ENCODE measurements at regions not wholly inside any gene's neighbourhood (a gene's known extent, or its start where the extent isn't known, plus 50 kb on each side); places are given as distances from the start of the nearest gene placed in this dataset.

DNA sequence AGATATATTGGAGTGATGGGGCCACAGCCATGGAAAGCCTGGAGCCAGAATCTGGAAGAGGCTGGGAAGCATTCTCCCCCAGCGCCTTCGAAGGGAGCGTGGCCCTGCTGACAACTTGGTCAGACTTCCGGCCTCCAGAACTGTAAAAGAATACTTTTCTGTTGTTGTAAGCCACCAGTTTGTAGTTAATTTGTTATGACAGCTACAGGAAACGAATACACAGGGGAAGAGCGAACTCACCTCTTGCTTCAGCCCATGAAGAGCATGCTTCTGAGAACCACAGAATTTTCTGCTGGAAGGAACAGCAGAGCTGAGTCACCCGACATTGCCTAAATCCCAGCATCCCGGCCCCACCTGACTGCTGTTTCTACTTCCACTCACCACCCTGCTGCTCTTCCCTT is 501.7 kb downstream of the SHQ1 start:
- no peaks in the 10 kb centered on the region for H3K27me3 ChIP-seq
- no peaks in the 10 kb centered on the region for H3K9me3 ChIP-seq
- H3K4me3 ChIP-seq: no peak overlapping the region
- ATAC-seq: peak; percentile 88
- TF ChIP-seq POLR2A (IDR thresholded peaks at IDR 0.05) (no peak), POLR2AphosphoS5 (IDR thresholded peaks at IDR 0.05) (peak; percentile 74), EP300 (IDR thresholded peaks at IDR 0.05) (no peak)
- 53 to 80% methylated on average over 1 to 8 of the region's 8 CpGs for WGBS, 2 donors (ENCODE audit: low coverage in 1 of 2)
- peak overlapping the region in 3 of 4 donors; percentile 35 to 64 (median 60) for H3K27ac ChIP-seq
- H3K36me3 ChIP-seq: no peaks in the 10 kb centered on the region
- H3K4me1 ChIP-seq: peaks cover 0 to 36% (median 0%) of the 10 kb centered on the region in 3 donors

DNA sequence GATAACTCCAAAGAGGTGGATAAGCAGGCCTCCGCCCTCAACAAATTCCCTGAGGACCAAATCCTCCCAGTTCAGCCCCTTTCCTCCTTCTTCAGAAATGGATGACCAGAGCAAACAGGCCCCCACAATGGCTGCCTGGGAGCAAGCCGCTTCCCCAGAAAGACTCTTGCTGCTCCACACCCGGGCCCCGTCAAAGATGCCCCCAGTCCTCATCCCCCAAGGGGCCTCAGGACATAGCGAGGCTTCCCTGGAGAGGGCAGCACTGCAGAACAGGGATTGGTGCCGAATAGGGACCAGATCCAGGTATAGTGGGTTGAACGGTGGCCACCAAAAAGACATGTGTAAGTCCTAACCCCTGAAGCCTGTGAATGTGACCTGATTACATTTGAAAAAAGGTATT is 502.3 kb downstream of the SHQ1 start:
- no peaks in the 10 kb centered on the region for H3K9me3 ChIP-seq
- no peak overlapping the region for H3K4me3 ChIP-seq
- no peak for TF ChIP-seq POLR2AphosphoS5 (IDR thresholded peaks at IDR 0.05)
- TF ChIP-seq CTCF (IDR thresholded peaks at IDR 0.05): no peak
- TF ChIP-seq POLR2A (IDR thresholded peaks at IDR 0.05): no peak
- no peak for TF ChIP-seq EP300 (IDR thresholded peaks at IDR 0.05)
- WGBS, 2 donors (ENCODE audit: low coverage in 1 of 2): 100% methylated on average over 1 of the region's 7 CpGs; no CpG with 5 or more reads in 1 of the 2 donors
- no peaks in the 10 kb centered on the region for H3K36me3 ChIP-seq
- H3K4me1 ChIP-seq: peaks cover 0 to 37% (median 0%) of the 10 kb centered on the region in 3 donors
- no peak for ATAC-seq
- H3K27me3 ChIP-seq: no peaks in the 10 kb centered on the region
- peak overlapping the region in 3 of 4 donors; percentile 35 to 60 (median 46) for H3K27ac ChIP-seq

DNA sequence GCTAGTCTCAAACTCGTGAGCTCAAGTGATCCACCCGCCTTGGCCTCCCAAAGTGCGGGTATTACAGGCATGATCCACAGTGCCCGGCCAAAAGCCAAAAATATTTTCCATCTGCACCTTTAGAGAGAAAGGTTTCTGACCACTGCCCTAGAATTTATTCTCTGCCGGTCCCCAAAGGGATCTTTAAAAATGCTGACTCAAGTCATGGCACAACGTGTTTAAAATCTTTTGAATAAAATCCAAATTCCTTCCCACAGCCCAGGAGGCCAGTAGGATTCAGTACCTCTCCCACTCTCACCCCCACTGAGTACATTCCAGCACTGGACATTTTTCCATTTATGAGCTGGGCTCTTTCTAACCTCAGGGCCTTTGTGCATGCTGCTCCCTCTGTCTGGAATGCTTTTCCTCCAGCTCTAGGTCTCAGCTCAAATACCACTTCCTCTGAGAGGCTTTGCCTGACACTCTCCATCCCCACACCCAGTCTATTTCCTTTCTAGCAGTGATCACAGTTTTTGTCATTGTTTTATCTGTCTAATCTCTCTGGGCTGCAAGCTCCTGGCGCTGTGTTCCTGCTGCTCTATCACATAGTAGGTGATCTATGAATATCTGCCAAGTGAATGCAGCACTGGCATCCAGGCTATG is 502.9 kb downstream of the SHQ1 start:
- Histone ChIP-seq H3K4me3 (no peak overlapping the region), H3K4me1 (peaks cover 0 to 43% (median 0%) of the 10 kb centered on the region in 3 donors), H3K36me3 (no peaks in the 10 kb centered on the region), H3K9me3 (no peaks in the 10 kb centered on the region), H3K27me3 (no peaks in the 10 kb centered on the region), H3K27ac (no peak overlapping the region)
- ATAC-seq: no peak
- no peak for TF ChIP-seq CTCF (IDR thresholded peaks at IDR 0.05)
- no peak for TF ChIP-seq POLR2A (IDR thresholded peaks at IDR 0.05)
- TF ChIP-seq EP300 (IDR thresholded peaks at IDR 0.05): no peak
- WGBS, 2 donors (ENCODE audit: low coverage in 1 of 2): 83 to 90% methylated on average over 5 to 7 of the region's 7 CpGs

GRCh38 chr3:72344647-72345046 is 503.6 kb downstream of the SHQ1 start:
- no peak overlapping the region for H3K4me3 ChIP-seq
- ATAC-seq: no peak

GRCh38 chr3:72344236-72344635 is 504.0 kb downstream of the SHQ1 start:
- TF ChIP-seq POLR2A (IDR thresholded peaks at IDR 0.05) (no peak), CTCF (IDR thresholded peaks at IDR 0.05) (no peak), EP300 (IDR thresholded peaks at IDR 0.05) (no peak), POLR2AphosphoS5 (IDR thresholded peaks at IDR 0.05) (no peak)
- WGBS, 2 donors (ENCODE audit: low coverage in 1 of 2): 91 to 92% methylated on average over 1 of the region's 1 CpG
- ATAC-seq: no peak

More at GRCh38 chr3:72344647-72345046, 503.6 kb downstream of the SHQ1 start:
- TF ChIP-seq EP300 (IDR thresholded peaks at IDR 0.05) (no peak), POLR2AphosphoS5 (IDR thresholded peaks at IDR 0.05) (no peak), CTCF (IDR thresholded peaks at IDR 0.05) (no peak), POLR2A (IDR thresholded peaks at IDR 0.05) (no peak)
- Histone ChIP-seq H3K36me3 (no peaks in the 10 kb centered on the region), H3K27ac (no peak overlapping the region), H3K9me3 (no peaks in the 10 kb centered on the region), H3K27me3 (no peaks in the 10 kb centered on the region), H3K4me1 (peaks cover 0 to 50% (median 0%) of the 10 kb centered on the region in 3 donors)
- WGBS, 2 donors (ENCODE audit: low coverage in 1 of 2): 76 to 82% methylated on average over 5 to 6 of the region's 6 CpGs

More at GRCh38 chr3:72344236-72344635, 504.0 kb downstream of the SHQ1 start:
- H3K27me3 ChIP-seq: no peaks in the 10 kb centered on the region
- no peak overlapping the region for H3K27ac ChIP-seq
- H3K9me3 ChIP-seq: no peaks in the 10 kb centered on the region
- H3K4me1 ChIP-seq: peaks cover 0 to 55% (median 3%) of the 10 kb centered on the region in 3 donors
- H3K4me3 ChIP-seq: no peak overlapping the region
- H3K36me3 ChIP-seq: no peaks in the 10 kb centered on the region

All from gastroesophageal sphincter (tissue), 4 donors.